OCI-LY7 (cell line): ENCODE measurements at regions not wholly inside any gene's neighbourhood (a gene's known extent, or its start where the extent isn't known, plus 50 kb on each side); places are given as distances from the start of the nearest gene placed in this dataset.

Source experiments
- BruUV-seq: library from RNA; stranded (reverse); fragments of 400-500 nt; replicated peaks from 2 replicates; lab custom pipeline; 2021; lab: Mats Ljungman, UMichigan
- CTCF ChIA-PET: fragments of 300-600 bp; sonication (Branson Sonifier 250); formaldehyde crosslinking; loops from one replicate; lab custom pipeline; 2022; ENCODE audit warnings: antibody characterized with exemption; ENCODE audit not compliant: unreplicated experiment; lab: Charles Lee
- POLR2A ChIA-PET: fragments of 300-600 bp; sonication (Branson Sonifier 250); formaldehyde crosslinking; loops from one replicate; lab custom pipeline; 2022; ENCODE audit warnings: antibody characterized with exemption; lab: Charles Lee
- DNase-seq: peaks from one replicate; pipeline ENCODE4 v3.0.0-alpha.2; 2015; ENCODE audit warnings: low spot score
- H2AFZ ChIP-seq: fragments of 200-600 bp; sonication (generic), shearing (Covaris generic); 2 replicates; pipeline ENCODE4 v1.6.1; 2014; ENCODE audit warnings: mild to moderate bottlenecking, antibody characterized with exemption, low read length, moderate library complexity
- H3K27ac ChIP-seq: fragments of 200-600 bp; sonication (generic); 2 replicates; pipeline ENCODE4 v1.5.1; 2014; ENCODE audit warnings: mixed run types, low read depth, mild to moderate bottlenecking, moderate library complexity, low read length, inconsistent platforms; ENCODE audit not compliant: poor library complexity, severe bottlenecking
- H3K36me3 ChIP-seq: fragments of 200-600 bp; sonication (generic); 2 replicates; pipeline ENCODE4 v1.6.1; 2014; ENCODE audit warnings: mild to moderate bottlenecking, antibody characterized with exemption, low read length, moderate library complexity, mixed read lengths; ENCODE audit not compliant: insufficient read depth
- H3K4me1 ChIP-seq: fragments of 200-600 bp; sonication (generic); 2 replicates; pipeline ENCODE4 v1.5.1; 2014; ENCODE audit warnings: mild to moderate bottlenecking, low read length; ENCODE audit not compliant: insufficient read depth, poor library complexity, severe bottlenecking
- H3K4me2 ChIP-seq: fragments of 200-600 bp; sonication (generic); 2 replicates; pipeline ENCODE4 v1.6.1; 2014; ENCODE audit warnings: mild to moderate bottlenecking, low read length
- H3K4me3 ChIP-seq: fragments of 200-600 bp; sonication (generic); 2 replicates; pipeline ENCODE4 v1.5.1; 2014; ENCODE audit warnings: mild to moderate bottlenecking, low read depth, low read length; ENCODE audit not compliant: poor library complexity, severe bottlenecking
- H3K79me2 ChIP-seq: fragments of 200-600 bp; sonication (generic); 2 replicates; pipeline ENCODE4 v1.6.1; 2016; ENCODE audit warnings: low read depth, mild to moderate bottlenecking, low read length, moderate library complexity, mixed read lengths; ENCODE audit not compliant: insufficient read depth
- H3K9me2 ChIP-seq: fragments of 200-600 bp; sonication (generic); 2 replicates; pipeline ENCODE4 v1.6.1; 2016; ENCODE audit warnings: mild to moderate bottlenecking, low read length, mixed read lengths; ENCODE audit not compliant: insufficient read depth
- H3K9me3 ChIP-seq: fragments of 200-600 bp; sonication (generic); 2 replicates; pipeline ENCODE4 v1.6.1; 2014; ENCODE audit warnings: mild to moderate bottlenecking, mixed run types, low read length, mixed read lengths
- H4K20me1 ChIP-seq: fragments of 200-600 bp; sonication (generic); 2 replicates; pipeline ENCODE4 v1.6.1; 2014; ENCODE audit warnings: mild to moderate bottlenecking, antibody characterized with exemption, low read length, moderate library complexity, mixed read lengths; ENCODE audit not compliant: insufficient read depth
- CTCF ChIP-seq: fragments of 200-600 bp; sonication (generic); conservative IDR thresholded peaks from 2 replicates; pipeline ENCODE4 v1.5.1; 2014; ENCODE audit warnings: mild to moderate bottlenecking, antibody characterized with exemption, low read length, moderate library complexity, mixed read lengths
- EZH2phosphoT487 ChIP-seq: fragments of 200-600 bp; sonication (generic); IDR thresholded peaks from 2 replicates; pipeline ENCODE4 v1.6.1; 2018; ENCODE audit warnings: low read depth, borderline replicate concordance, mild to moderate bottlenecking, mixed run types, antibody characterized with exemption, low read length, moderate library complexity, mixed read lengths
- intact Hi-C: fragments of 100-400 bp; cut with micrococcal nuclease; formaldehyde crosslinking; loops from one replicate; pipeline ENCODE4 v1.10.0; 2022; ENCODE audit not compliant: unreplicated experiment

- DNase-seq: no peak
These were observed 537.2 kb upstream of the CPEB2 start for GRCh38 chr4:14465057-14465456.

GRCh38 chr4:14465507-14465906 lies 536.8 kb upstream of the CPEB2 start:
- Histone ChIP-seq H3K36me3 (no peaks in the 10 kb centered on the region), H4K20me1 (no peaks in the 10 kb centered on the region), H3K4me2 (no peak overlapping the region), H3K9me3 (no peaks in the 10 kb centered on the region), H3K9me2 (no peaks in the 10 kb centered on the region), H3K79me2 (no peaks in the 10 kb centered on the region), H3K4me3 (no peak overlapping the region), H2AFZ (no peak overlapping the region), H3K4me1 (no peaks in the 10 kb centered on the region), H3K27ac (no peak overlapping the region)
- TF ChIP-seq CTCF: no peak
- TF ChIP-seq EZH2phosphoT487: no peak
- intact Hi-C loops: no loop called here
- ChIA-PET CTCF (no interaction called here), POLR2A (no interaction called here)
- DNase-seq: no peak
- BruUV-seq: no TSS peak

More at GRCh38 chr4:14465057-14465456, 537.2 kb upstream of the CPEB2 start:
- H4K20me1 ChIP-seq: no peaks in the 10 kb centered on the region
- TF ChIP-seq CTCF (no peak), EZH2phosphoT487 (no peak)
- H3K9me3 ChIP-seq: no peaks in the 10 kb centered on the region
- H3K4me2 ChIP-seq: no peak overlapping the region
- intact Hi-C loops: no loop called here
- no peaks in the 10 kb centered on the region for H3K79me2 ChIP-seq
- BruUV-seq: no TSS peak
- H3K9me2 ChIP-seq: no peaks in the 10 kb centered on the region
- H3K27ac ChIP-seq: no peak overlapping the region
- H3K4me3 ChIP-seq: no peak overlapping the region
- ChIA-PET POLR2A (interaction anchor here (0.5 to 0.7 kb wide), 2 partner anchors 37 to 64 kb away, joined by 3 read pairs; no protein-coding TSS in a partner anchor), CTCF (no interaction called here)
- no peaks in the 10 kb centered on the region for H3K36me3 ChIP-seq
- no peak overlapping the region for H2AFZ ChIP-seq
- no peaks in the 10 kb centered on the region for H3K4me1 ChIP-seq

- DNase-seq: no peak
- H3K4me2 ChIP-seq: no peak overlapping the region
These were observed 523.8 kb upstream of the CPEB2 start for GRCh38 chr4:14478504-14478903.

More at GRCh38 chr4:14478504-14478903, 523.8 kb upstream of the CPEB2 start:
- no peaks in the 10 kb centered on the region for H3K36me3 ChIP-seq
- no peak overlapping the region for H2AFZ ChIP-seq
- no peaks in the 10 kb centered on the region for H3K79me2 ChIP-seq
- no peaks in the 10 kb centered on the region for H3K4me1 ChIP-seq
- TF ChIP-seq CTCF (no peak), EZH2phosphoT487 (no peak)
- H3K27ac ChIP-seq: no peak overlapping the region
- ChIA-PET POLR2A (no interaction called here), CTCF (no interaction called here)
- no TSS peak for BruUV-seq
- no peaks in the 10 kb centered on the region for H4K20me1 ChIP-seq
- H3K9me2 ChIP-seq: no peaks in the 10 kb centered on the region
- no peaks in the 10 kb centered on the region for H3K9me3 ChIP-seq
- no peak overlapping the region for H3K4me3 ChIP-seq
- intact Hi-C loops: no loop called here
